GM23338 (cell line): ENCODE measurements at regions not wholly inside any gene's neighbourhood (a gene's known extent, or its start where the extent isn't known, plus 50 kb on each side); places are given as distances from the start of the nearest gene placed in this dataset.

ENCODE experiments used
- EZH2phosphoT487 ChIP-seq: fragments of 200-600 bp; sonication (generic); IDR thresholded peaks from one replicate; pipeline ENCODE4 v1.8.1; 2018; ENCODE audit warnings: antibody characterized with exemption; ENCODE audit not compliant: unreplicated experiment
- JUNB ChIP-seq: IDR thresholded peaks from one replicate; pipeline ENCODE4 v1.6.1; 2016; ENCODE audit warnings: antibody characterized with exemption; ENCODE audit not compliant: unreplicated experiment
- TF ChIP-seq, protein P1 (sequence below): fragments of 250-450 bp; sonication (Bioruptor Pico); IDR thresholded peaks from 2 replicates; pipeline ENCODE4 v1.5.0; 2020; ENCODE audit warnings: mild to moderate bottlenecking, moderate library complexity
- TF ChIP-seq, protein P2 (sequence below), 2 experiments: fragments of 200-600 bp in 1 of 2; sonication (generic) in 1 of 2; conservative IDR thresholded peaks; 2 replicates each; pipeline versions ENCODE4 v1.5.1 to v1.6.1; 2016 to 2017; ENCODE audit warnings: antibody characterized with exemption in 2 of 2, low read depth in 2 of 2, mild to moderate bottlenecking in 2 of 2, moderate library complexity in 1 of 2
- TF ChIP-seq, protein P3 (sequence below): IDR thresholded peaks from one replicate; pipeline ENCODE4 v1.6.1; 2018; ENCODE audit warnings: antibody characterized with exemption; ENCODE audit not compliant: unreplicated experiment

DNA sequence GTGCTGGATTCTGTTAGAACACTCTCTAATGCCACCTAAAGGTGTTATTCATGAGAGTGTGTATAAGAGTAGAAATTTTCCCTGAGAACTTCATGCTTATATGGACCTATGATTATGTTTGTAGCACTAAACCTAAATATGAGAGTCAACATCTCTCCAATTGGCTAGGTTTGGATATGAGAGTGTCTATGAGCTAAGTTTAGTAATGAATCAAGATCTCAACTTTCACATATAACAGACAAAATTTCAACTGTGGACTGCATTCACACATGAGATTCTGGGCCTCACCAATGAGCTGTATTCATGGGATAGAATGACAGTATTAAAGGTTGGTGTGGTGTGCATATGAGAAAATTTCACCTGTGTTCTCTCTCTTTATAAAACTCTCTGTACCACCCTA lies 242.6 kb downstream of the RPS4Y2 start (continued):
- TF ChIP-seq, protein P1, sequence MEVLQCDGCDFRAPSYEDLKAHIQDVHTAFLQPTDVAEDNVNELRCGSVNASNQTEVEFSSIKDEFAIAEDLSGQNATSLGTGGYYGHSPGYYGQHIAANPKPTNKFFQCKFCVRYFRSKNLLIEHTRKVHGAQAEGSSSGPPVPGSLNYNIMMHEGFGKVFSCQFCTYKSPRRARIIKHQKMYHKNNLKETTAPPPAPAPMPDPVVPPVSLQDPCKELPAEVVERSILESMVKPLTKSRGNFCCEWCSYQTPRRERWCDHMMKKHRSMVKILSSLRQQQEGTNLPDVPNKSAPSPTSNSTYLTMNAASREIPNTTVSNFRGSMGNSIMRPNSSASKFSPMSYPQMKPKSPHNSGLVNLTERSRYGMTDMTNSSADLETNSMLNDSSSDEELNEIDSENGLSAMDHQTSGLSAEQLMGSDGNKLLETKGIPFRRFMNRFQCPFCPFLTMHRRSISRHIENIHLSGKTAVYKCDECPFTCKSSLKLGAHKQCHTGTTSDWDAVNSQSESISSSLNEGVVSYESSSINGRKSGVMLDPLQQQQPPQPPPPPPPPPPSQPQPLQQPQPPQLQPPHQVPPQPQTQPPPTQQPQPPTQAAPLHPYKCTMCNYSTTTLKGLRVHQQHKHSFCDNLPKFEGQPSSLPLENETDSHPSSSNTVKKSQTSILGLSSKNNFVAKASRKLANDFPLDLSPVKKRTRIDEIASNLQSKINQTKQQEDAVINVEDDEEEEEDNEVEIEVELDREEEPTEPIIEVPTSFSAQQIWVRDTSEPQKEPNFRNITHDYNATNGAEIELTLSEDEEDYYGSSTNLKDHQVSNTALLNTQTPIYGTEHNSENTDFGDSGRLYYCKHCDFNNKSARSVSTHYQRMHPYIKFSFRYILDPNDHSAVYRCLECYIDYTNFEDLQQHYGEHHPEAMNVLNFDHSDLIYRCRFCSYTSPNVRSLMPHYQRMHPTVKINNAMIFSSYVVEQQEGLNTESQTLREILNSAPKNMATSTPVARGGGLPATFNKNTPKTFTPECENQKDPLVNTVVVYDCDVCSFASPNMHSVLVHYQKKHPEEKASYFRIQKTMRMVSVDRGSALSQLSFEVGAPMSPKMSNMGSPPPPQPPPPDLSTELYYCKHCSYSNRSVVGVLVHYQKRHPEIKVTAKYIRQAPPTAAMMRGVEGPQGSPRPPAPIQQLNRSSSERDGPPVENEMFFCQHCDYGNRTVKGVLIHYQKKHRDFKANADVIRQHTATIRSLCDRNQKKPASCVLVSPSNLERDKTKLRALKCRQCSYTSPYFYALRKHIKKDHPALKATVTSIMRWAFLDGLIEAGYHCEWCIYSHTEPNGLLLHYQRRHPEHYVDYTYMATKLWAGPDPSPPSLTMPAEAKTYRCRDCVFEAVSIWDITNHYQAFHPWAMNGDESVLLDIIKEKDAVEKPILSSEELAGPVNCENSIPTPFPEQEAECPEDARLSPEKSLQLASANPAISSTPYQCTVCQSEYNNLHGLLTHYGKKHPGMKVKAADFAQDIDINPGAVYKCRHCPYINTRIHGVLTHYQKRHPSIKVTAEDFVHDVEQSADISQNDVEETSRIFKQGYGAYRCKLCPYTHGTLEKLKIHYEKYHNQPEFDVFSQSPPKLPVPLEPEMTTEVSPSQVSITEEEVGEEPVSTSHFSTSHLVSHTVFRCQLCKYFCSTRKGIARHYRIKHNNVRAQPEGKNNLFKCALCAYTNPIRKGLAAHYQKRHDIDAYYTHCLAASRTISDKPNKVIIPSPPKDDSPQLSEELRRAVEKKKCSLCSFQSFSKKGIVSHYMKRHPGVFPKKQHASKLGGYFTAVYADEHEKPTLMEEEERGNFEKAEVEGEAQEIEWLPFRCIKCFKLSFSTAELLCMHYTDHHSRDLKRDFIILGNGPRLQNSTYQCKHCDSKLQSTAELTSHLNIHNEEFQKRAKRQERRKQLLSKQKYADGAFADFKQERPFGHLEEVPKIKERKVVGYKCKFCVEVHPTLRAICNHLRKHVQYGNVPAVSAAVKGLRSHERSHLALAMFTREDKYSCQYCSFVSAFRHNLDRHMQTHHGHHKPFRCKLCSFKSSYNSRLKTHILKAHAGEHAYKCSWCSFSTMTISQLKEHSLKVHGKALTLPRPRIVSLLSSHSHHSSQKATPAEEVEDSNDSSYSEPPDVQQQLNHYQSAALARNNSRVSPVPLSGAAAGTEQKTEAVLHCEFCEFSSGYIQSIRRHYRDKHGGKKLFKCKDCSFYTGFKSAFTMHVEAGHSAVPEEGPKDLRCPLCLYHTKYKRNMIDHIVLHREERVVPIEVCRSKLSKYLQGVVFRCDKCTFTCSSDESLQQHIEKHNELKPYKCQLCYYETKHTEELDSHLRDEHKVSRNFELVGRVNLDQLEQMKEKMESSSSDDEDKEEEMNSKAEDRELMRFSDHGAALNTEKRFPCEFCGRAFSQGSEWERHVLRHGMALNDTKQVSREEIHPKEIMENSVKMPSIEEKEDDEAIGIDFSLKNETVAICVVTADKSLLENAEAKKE (CRISPR knock-in tag): no peak
- TF ChIP-seq EZH2phosphoT487 (no peak), JUNB (no peak)
- TF ChIP-seq, protein P2, sequence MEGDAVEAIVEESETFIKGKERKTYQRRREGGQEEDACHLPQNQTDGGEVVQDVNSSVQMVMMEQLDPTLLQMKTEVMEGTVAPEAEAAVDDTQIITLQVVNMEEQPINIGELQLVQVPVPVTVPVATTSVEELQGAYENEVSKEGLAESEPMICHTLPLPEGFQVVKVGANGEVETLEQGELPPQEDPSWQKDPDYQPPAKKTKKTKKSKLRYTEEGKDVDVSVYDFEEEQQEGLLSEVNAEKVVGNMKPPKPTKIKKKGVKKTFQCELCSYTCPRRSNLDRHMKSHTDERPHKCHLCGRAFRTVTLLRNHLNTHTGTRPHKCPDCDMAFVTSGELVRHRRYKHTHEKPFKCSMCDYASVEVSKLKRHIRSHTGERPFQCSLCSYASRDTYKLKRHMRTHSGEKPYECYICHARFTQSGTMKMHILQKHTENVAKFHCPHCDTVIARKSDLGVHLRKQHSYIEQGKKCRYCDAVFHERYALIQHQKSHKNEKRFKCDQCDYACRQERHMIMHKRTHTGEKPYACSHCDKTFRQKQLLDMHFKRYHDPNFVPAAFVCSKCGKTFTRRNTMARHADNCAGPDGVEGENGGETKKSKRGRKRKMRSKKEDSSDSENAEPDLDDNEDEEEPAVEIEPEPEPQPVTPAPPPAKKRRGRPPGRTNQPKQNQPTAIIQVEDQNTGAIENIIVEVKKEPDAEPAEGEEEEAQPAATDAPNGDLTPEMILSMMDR (conservative IDR thresholded peaks at IDR 0.05; ENCODE audit: low read depth in 2 of 2): no peak
- TF ChIP-seq, protein P3, sequence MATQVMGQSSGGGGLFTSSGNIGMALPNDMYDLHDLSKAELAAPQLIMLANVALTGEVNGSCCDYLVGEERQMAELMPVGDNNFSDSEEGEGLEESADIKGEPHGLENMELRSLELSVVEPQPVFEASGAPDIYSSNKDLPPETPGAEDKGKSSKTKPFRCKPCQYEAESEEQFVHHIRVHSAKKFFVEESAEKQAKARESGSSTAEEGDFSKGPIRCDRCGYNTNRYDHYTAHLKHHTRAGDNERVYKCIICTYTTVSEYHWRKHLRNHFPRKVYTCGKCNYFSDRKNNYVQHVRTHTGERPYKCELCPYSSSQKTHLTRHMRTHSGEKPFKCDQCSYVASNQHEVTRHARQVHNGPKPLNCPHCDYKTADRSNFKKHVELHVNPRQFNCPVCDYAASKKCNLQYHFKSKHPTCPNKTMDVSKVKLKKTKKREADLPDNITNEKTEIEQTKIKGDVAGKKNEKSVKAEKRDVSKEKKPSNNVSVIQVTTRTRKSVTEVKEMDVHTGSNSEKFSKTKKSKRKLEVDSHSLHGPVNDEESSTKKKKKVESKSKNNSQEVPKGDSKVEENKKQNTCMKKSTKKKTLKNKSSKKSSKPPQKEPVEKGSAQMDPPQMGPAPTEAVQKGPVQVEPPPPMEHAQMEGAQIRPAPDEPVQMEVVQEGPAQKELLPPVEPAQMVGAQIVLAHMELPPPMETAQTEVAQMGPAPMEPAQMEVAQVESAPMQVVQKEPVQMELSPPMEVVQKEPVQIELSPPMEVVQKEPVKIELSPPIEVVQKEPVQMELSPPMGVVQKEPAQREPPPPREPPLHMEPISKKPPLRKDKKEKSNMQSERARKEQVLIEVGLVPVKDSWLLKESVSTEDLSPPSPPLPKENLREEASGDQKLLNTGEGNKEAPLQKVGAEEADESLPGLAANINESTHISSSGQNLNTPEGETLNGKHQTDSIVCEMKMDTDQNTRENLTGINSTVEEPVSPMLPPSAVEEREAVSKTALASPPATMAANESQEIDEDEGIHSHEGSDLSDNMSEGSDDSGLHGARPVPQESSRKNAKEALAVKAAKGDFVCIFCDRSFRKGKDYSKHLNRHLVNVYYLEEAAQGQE: no peak
